ENCODE measurements at regions not wholly inside any gene's neighbourhood (a gene's known extent, or its start where the extent isn't known, plus 50 kb on each side); places are given as distances from the start of the nearest gene placed in this dataset.

- no peak for TF ChIP-seq ELF1 (IDR thresholded peaks at IDR 0.05; ENCODE audit: borderline replicate concordance, low read depth)
- no peak for TF ChIP-seq RAD21 (IDR thresholded peaks at IDR 0.05; ENCODE audit: low read depth)
- no peak for TF ChIP-seq CTCF (IDR thresholded peaks at IDR 0.05 in 2 of 3, conservative IDR thresholded peaks at IDR 0.05 in 1 of 3; ENCODE audit: borderline replicate concordance in 1 of 3, insufficient read depth in 1 of 3, low read depth in 2 of 3, low read length in 2 of 3)
Measured at GRCh38 chrX:124226129-124226528, 106.3 kb upstream of the TEX13D start.
